Stomach (tissue), 4 donors: ENCODE measurements at regions not wholly inside any gene's neighbourhood (a gene's known extent, or its start where the extent isn't known, plus 50 kb on each side); places are given as distances from the start of the nearest gene placed in this dataset.

Experiments
- CTCF ChIP-seq, 7 experiments: fragments of 450-650 bp in 4 of 7; fragments of 200-600 bp in 3 of 7; sonication (generic) in 3 of 7; IDR thresholded peaks; one replicate each; pipeline ENCODE4 v1.5.1; 2016 to 2019; ENCODE audit warnings: antibody characterized with exemption in 7 of 7, control low read depth in 2 of 7, mild to moderate bottlenecking in 1 of 7
- POLR2A ChIP-seq, 4 donors: fragments of 450-650 bp; IDR thresholded peaks; one replicate each; pipeline ENCODE4 v1.6.1; 2016; ENCODE audit warnings: antibody characterized with exemption in 4 of 4, control low read depth in 2 of 4, mild to moderate bottlenecking in 1 of 4, moderate library complexity in 1 of 4
- POLR2AphosphoS5 ChIP-seq, 3 donors: sonication (generic); formaldehyde crosslinking; IDR thresholded peaks; one replicate each; pipeline ENCODE4 v1.6.1; 2016; ENCODE audit warnings: antibody characterized with exemption in 3 of 3

DNA sequence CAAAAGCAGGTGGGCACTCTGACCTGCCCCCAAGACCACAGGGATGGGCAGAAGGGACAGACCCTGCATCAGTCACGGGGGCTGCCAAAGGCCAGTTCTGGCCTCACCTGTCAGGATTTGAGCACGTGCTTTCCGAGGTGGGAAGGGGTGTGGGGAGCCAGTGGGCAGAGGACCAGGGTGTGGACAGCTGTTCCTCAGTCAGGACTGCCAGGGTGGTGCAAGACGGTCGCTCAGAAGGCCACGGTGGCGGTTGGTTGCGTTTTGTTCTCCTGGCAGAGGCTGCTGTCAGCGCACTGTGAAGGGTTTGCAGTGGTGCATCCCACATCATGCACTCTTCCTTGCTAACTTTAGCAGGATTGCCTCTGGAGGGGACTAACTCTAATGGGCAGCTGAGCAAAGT is 665.3 kb upstream of the RAB6C start:
- no peak for TF ChIP-seq POLR2A (IDR thresholded peaks at IDR 0.05)
- no peak for TF ChIP-seq CTCF (IDR thresholded peaks at IDR 0.05)
- TF ChIP-seq POLR2AphosphoS5 (IDR thresholded peaks at IDR 0.05) = no peak
